B cell (primary cell): ENCODE measurements at regions not wholly inside any gene's neighbourhood (a gene's known extent, or its start where the extent isn't known, plus 50 kb on each side); places are given as distances from the start of the nearest gene placed in this dataset.

ENCODE experiments used
- ATAC-seq: fragments of 200-7000 bp; cut with Tn5 transposase; one replicate; pipeline ENCODE4 v1.10.0; 2021; ENCODE audit warnings: low read depth, mild to moderate bottlenecking, moderate number of reproducible peaks, moderate library complexity
- CTCF ChIA-PET: fragments of 350-600 bp; sonication (Branson Sonifier 250); formaldehyde crosslinking; loops from one replicate; lab custom pipeline; 2021; ENCODE audit warnings: antibody characterized with exemption, inconsistent platforms; lab: Charles Lee
- POLR2A ChIA-PET: fragments of 350-600 bp; sonication (Branson Sonifier 250); formaldehyde crosslinking; loops from one replicate; lab custom pipeline; 2021; ENCODE audit warnings: antibody characterized with exemption; lab: Charles Lee
- DNase-seq: peaks from one replicate; pipeline ENCODE4 v3.0.0; 2013
- H2AFZ ChIP-seq: 2 replicates; pipeline ENCODE4 v1.6.1; 2012; ENCODE audit warnings: mild to moderate bottlenecking, low read depth, low read length; ENCODE audit not compliant: insufficient read depth, poor library complexity, severe bottlenecking
- H3K27ac ChIP-seq, 2 donors: 1 replicate in 1 of 2; 2 replicates in 1 of 2; pipeline ENCODE4 v1.5.1; 2012 to 2013; ENCODE audit warnings: low read length in 2 of 2, mild to moderate bottlenecking in 2 of 2, moderate library complexity in 1 of 2
- H3K27me3 ChIP-seq, 4 experiments: fragments of 200-600 bp in 1 of 4; sonication (generic) in 1 of 4; replicated peaks in 1 of 4; 1 replicate in 2 of 4; 2 replicates in 2 of 4; pipeline versions ENCODE4 v1.6.1 to v1.7.0; 2013 to 2016; ENCODE audit warnings: low read length in 3 of 4, mild to moderate bottlenecking in 2 of 4, mixed read lengths in 1 of 4, moderate library complexity in 1 of 4; ENCODE audit not compliant: insufficient read depth in 4 of 4, control insufficient read depth in 3 of 4; ENCODE audit errors: control extremely low read depth in 1 of 4
- H3K36me3 ChIP-seq, 2 experiments: replicated peaks in 1 of 2; 1 replicate in 1 of 2; 2 replicates in 1 of 2; pipeline versions ENCODE4 v1.6.1 to v1.7.1; 2013; ENCODE audit warnings: low read length in 1 of 2; ENCODE audit not compliant: insufficient read depth in 2 of 2, control insufficient read depth in 1 of 2; ENCODE audit errors: control extremely low read depth in 1 of 2, extremely low read depth in 1 of 2
- H3K4me1 ChIP-seq, 2 donors: fragments of 200-600 bp in 1 of 2; sonication (generic) in 1 of 2; 1 replicate in 1 of 2; 2 replicates in 1 of 2; pipeline versions ENCODE4 v1.5.1 to v1.6.1; 2013 to 2017; ENCODE audit warnings: low read length in 2 of 2; ENCODE audit not compliant: control insufficient read depth in 2 of 2, insufficient read depth in 2 of 2
- H3K4me2 ChIP-seq: replicated peaks from 2 replicates; pipeline ENCODE3; 2012; ENCODE audit warnings: mild to moderate bottlenecking, low read depth, low read length; ENCODE audit not compliant: poor library complexity, severe bottlenecking
- H3K4me3 ChIP-seq, 5 experiments: fragments of 200-600 bp in 1 of 5; sonication (generic) in 1 of 5; 1 replicate in 3 of 5; 2 replicates in 2 of 5; pipeline versions ENCODE4 v1.5.1 to v1.7.0; 2011 to 2016; ENCODE audit warnings: low read length in 4 of 5, mild to moderate bottlenecking in 4 of 5, low read depth in 2 of 5, control low read depth in 1 of 5, moderate library complexity in 1 of 5; ENCODE audit not compliant: insufficient read depth in 1 of 5; ENCODE audit errors: control extremely low read depth in 1 of 5, extremely low read depth in 1 of 5
- H3K79me2 ChIP-seq: fragments of 200-600 bp; sonication (generic); one replicate; pipeline ENCODE4 v1.6.0; 2016; ENCODE audit warnings: low read length; ENCODE audit not compliant: control insufficient read depth, insufficient read depth
- H3K9ac ChIP-seq: fragments of 200-600 bp; sonication (generic); 2 replicates; pipeline ENCODE4 v1.6.1; 2017; ENCODE audit warnings: mild to moderate bottlenecking, low read length, moderate library complexity
- H3K9me3 ChIP-seq, 3 donors: one replicate each; pipeline versions ENCODE4 v1.6.1 to v1.7.1; 2013; ENCODE audit warnings: low read length in 2 of 3; ENCODE audit not compliant: control insufficient read depth in 2 of 3, insufficient read depth in 1 of 3; ENCODE audit errors: control extremely low read depth in 1 of 3
- H4K20me1 ChIP-seq: 2 replicates; pipeline ENCODE4 v1.6.0; 2012; ENCODE audit warnings: mild to moderate bottlenecking, low read length; ENCODE audit not compliant: insufficient read depth, control insufficient read depth, poor library complexity, severe bottlenecking
- H3K27ac Mint-ChIP-seq: one replicate; pipeline ENCODE4 v1.8.0; 2021; ENCODE audit warnings: mixed read lengths
- H3K27me3 Mint-ChIP-seq: one replicate; pipeline ENCODE4 v1.8.0; 2021; ENCODE audit warnings: mixed read lengths
- H3K4me1 Mint-ChIP-seq: one replicate; pipeline ENCODE4 v1.8.0; 2021; ENCODE audit warnings: mixed read lengths
- H3K4me3 Mint-ChIP-seq: one replicate; pipeline ENCODE4 v1.8.0; 2021; ENCODE audit warnings: mixed read lengths
- H3K9me3 Mint-ChIP-seq: one replicate; pipeline ENCODE4 v1.8.0; 2022; ENCODE audit warnings: mixed read lengths; ENCODE audit not compliant: insufficient read depth
- CTCF ChIP-seq: fragments of 200-600 bp; IDR thresholded peaks from one replicate; pipeline ENCODE4 v1.8.0; 2022; ENCODE audit warnings: antibody characterized with exemption, mild to moderate bottlenecking
- EZH2 ChIP-seq: IDR thresholded peaks from 2 replicates; pipeline ENCODE4 v1.6.1; 2012; ENCODE audit warnings: borderline replicate concordance, low read depth, mild to moderate bottlenecking, moderate library complexity, low read length; ENCODE audit not compliant: insufficient read depth, poor library complexity, severe bottlenecking
- WGBS: methylation state at CpG from one replicate; pipeline ENCODE4 v1.1.5; 2013; ENCODE audit warnings: missing lambda C conversion rate; ENCODE audit not compliant: insufficient coverage; 5-methylcytosine and 5-hydroxymethylcytosine counted together
- intact Hi-C: fragments of 100-400 bp; cut with micrococcal nuclease; formaldehyde crosslinking; loops from one replicate; pipeline ENCODE4 v1.10.0; 2022

- Histone ChIP-seq H3K27ac (no peak overlapping the region), H3K36me3 (no peaks in the 10 kb centered on the region), H4K20me1 (no peaks in the 10 kb centered on the region), H3K9ac (no peak overlapping the region), H3K4me3 (no peak overlapping the region), H3K4me2 (no peak overlapping the region), H3K79me2 (no peaks in the 10 kb centered on the region), H3K27me3 (no peaks in the 10 kb centered on the region), H3K4me1 (peaks cover 3 to 8% of the 10 kb centered on the region in 2 donors), H2AFZ (no peak overlapping the region), H3K9me3 (no peaks in the 10 kb centered on the region)
- WGBS = 100% methylated on average over 1 of the region's 1 CpG
- ChIA-PET CTCF (no interaction called here), POLR2A (no interaction called here)
- intact Hi-C loops = no loop called here
- Mint-ChIP-seq H3K27me3 (peaks cover 4% of the 10 kb centered on the region), H3K4me3 (no peak overlapping the region), H3K4me1 (peaks cover 2% of the 10 kb centered on the region), H3K9me3 (no peaks in the 10 kb centered on the region), H3K27ac (no peak overlapping the region)
- DNase-seq (no peak), ATAC-seq (no peak)
- TF ChIP-seq CTCF (no peak), EZH2 (no peak)
Observed at GRCh38 chr4:77398256-77398655, 207.4 kb upstream of the CXCL13 start.

- no peak overlapping the region for H3K4me2 ChIP-seq
- H3K27ac Mint-ChIP-seq = no peak overlapping the region
- TF ChIP-seq CTCF (no peak), EZH2 (no peak)
Observed at GRCh38 chr4:77399831-77400230, 205.8 kb upstream of the CXCL13 start.

More at GRCh38 chr4:77399831-77400230, 205.8 kb upstream of the CXCL13 start:
- no peak overlapping the region for H3K27ac ChIP-seq
- DNase-seq = no peak
- H3K9me3 ChIP-seq = no peaks in the 10 kb centered on the region
- Mint-ChIP-seq H3K4me3 (no peak overlapping the region), H3K9me3 (no peaks in the 10 kb centered on the region), H3K4me1 (peaks cover 2% of the 10 kb centered on the region), H3K27me3 (peaks cover 2% of the 10 kb centered on the region)
- ChIA-PET POLR2A (no interaction called here), CTCF (interaction anchor here (0.8 kb wide), 1 partner anchor 13 kb away, joined by 3 read pairs; no protein-coding TSS in a partner anchor)
- no peaks in the 10 kb centered on the region for H3K79me2 ChIP-seq
- intact Hi-C loops = no loop called here
- no peak for ATAC-seq
- no peaks in the 10 kb centered on the region for H3K27me3 ChIP-seq
- H2AFZ ChIP-seq = no peak overlapping the region
- no peak overlapping the region for H3K4me3 ChIP-seq
- peaks cover 3 to 8% of the 10 kb centered on the region in 2 donors for H3K4me1 ChIP-seq
- no peaks in the 10 kb centered on the region for H3K36me3 ChIP-seq
- H4K20me1 ChIP-seq = no peaks in the 10 kb centered on the region
- no peak overlapping the region for H3K9ac ChIP-seq
